Lower leg skin (tissue), 3 donors: ENCODE measurements at regions not wholly inside any gene's neighbourhood (a gene's known extent, or its start where the extent isn't known, plus 50 kb on each side); places are given as distances from the start of the nearest gene placed in this dataset.

Source experiments
- CTCF ChIP-seq, 3 donors: fragments of 450-650 bp; IDR thresholded peaks; one replicate each; pipeline ENCODE4 v1.5.1; 2016; ENCODE audit warnings: antibody characterized with exemption in 3 of 3, mild to moderate bottlenecking in 3 of 3, moderate library complexity in 2 of 3
- POLR2A ChIP-seq, 2 donors: fragments of 450-650 bp; IDR thresholded peaks; one replicate each; pipeline ENCODE4 v1.6.1; 2016 to 2017; ENCODE audit warnings: antibody characterized with exemption in 2 of 2, mild to moderate bottlenecking in 1 of 2, moderate library complexity in 1 of 2

GRCh38 chr6:113649880-113650609 lies 207.1 kb upstream of the MARCKS start:
- TF ChIP-seq CTCF (IDR thresholded peaks at IDR 0.05) (no peak), POLR2A (IDR thresholded peaks at IDR 0.05) (no peak)
